ENCODE measurements at regions not wholly inside any gene's neighbourhood (a gene's known extent, or its start where the extent isn't known, plus 50 kb on each side); places are given as distances from the start of the nearest gene placed in this dataset.

DNA sequence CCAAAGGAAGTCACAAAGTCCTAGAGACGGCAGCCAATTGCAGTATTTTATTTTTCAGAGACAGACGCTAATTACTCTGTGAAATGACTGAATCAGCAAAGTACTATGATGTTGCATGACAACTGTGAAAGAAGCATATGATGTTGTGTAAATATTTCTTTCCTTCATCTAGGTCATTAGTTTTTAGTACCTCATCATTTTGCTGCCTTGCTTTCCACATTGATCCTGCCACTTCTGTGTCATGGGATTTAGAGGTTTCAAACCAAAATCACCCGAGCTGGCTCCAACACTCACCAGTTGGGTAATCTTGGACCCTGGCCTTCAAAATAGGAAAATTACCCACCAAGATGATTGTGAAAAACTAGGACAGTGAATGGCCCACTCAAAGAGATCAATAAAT is 585.2 kb downstream of the ACTL7B start:
- Mint-ChIP-seq H3K27me3 (ENCODE audit: low read depth) (no peaks in the 10 kb centered on the region; the same call in 1 of the 2 replicates), H3K4me3 (no peak overlapping the region), H3K27ac (no peak overlapping the region), H3K4me1 (peaks cover 28 to 31% of the 10 kb centered on the region in 2 experiments), H3K36me3 (ENCODE audit: insufficient read depth in 1 of 3, low read depth in 3 of 3) (0 out of 7 replicates have a peak, but pooled peaks cover 0 to 6% (median 0%) of the 10 kb centered on the region in 3 experiments), H3K9me3 (no peaks in the 10 kb centered on the region; a peak in 2 of 5 replicates)
- Histone ChIP-seq H3K9ac (ENCODE audit: extremely low read depth, insufficient read length, low read length) (no peak overlapping the region), H4K8ac (replicated peaks; ENCODE audit: insufficient read length, low read depth, low read length) (no peak overlapping the region), H3T11ph (ENCODE audit: low read length) (no peak overlapping the region), H3K79me2 (ENCODE audit: insufficient read depth, low read length) (no peaks in the 10 kb centered on the region), H3K14ac (ENCODE audit: insufficient read depth, low read length) (no peak overlapping the region), H3K4me1 (ENCODE audit: insufficient read depth, low read length) (peaks cover 6% of the 10 kb centered on the region; the same call in 1 of the 2 replicates), H2BK12ac (ENCODE audit: insufficient read length, low read depth, low read length) (no peak overlapping the region), H2BK120ac (ENCODE audit: low read depth, low read length, poor library complexity, severe bottlenecking) (no peak overlapping the region), H3K4me2 (ENCODE audit: insufficient read depth, insufficient read length, low read length) (no peak overlapping the region), H3K4ac (ENCODE audit: low read depth, low read length) (no peak overlapping the region), H3K79me1 (ENCODE audit: insufficient read depth, low read depth, low read length, poor library complexity, severe bottlenecking) (no peaks in the 10 kb centered on the region), H3K9me3 (ENCODE audit: control insufficient read depth, low read depth, low read length) (no peaks in the 10 kb centered on the region), H2AK5ac (ENCODE audit: insufficient read length, low read length) (no peak overlapping the region), H4K20me1 (ENCODE audit: control insufficient read depth, insufficient read depth, insufficient read length) (no peaks in the 10 kb centered on the region), H4K5ac (ENCODE audit: insufficient read length, low read depth, low read length) (no peak overlapping the region), H3K23me2 (ENCODE audit: insufficient read length, low read depth, low read length, poor library complexity, severe bottlenecking) (no peaks in the 10 kb centered on the region), H3K27ac (ENCODE audit: insufficient read length, low read depth, low read length) (no peak overlapping the region), H3K56ac (ENCODE audit: insufficient read length, low read depth, low read length) (no peak overlapping the region), H2BK20ac (ENCODE audit: low read depth, low read length, poor library complexity, severe bottlenecking) (no peak overlapping the region), H3K27me3 (ENCODE audit: insufficient read depth, low read length) (no peaks in the 10 kb centered on the region), H2AFZ (ENCODE audit: low read length) (no peak overlapping the region), H2BK15ac (ENCODE audit: low read depth, low read length) (no peak overlapping the region), H3K18ac (ENCODE audit: insufficient read length, low read depth, low read length) (no peak overlapping the region), H2BK5ac (ENCODE audit: insufficient read length, low read length) (no peak overlapping the region), H4K91ac (ENCODE audit: insufficient read length, low read depth, low read length) (no peak overlapping the region), H3K23ac (ENCODE audit: insufficient read length, low read depth, low read length) (no peak overlapping the region)
- DNase-seq, result no peak
- TF ChIP-seq, protein P1, sequence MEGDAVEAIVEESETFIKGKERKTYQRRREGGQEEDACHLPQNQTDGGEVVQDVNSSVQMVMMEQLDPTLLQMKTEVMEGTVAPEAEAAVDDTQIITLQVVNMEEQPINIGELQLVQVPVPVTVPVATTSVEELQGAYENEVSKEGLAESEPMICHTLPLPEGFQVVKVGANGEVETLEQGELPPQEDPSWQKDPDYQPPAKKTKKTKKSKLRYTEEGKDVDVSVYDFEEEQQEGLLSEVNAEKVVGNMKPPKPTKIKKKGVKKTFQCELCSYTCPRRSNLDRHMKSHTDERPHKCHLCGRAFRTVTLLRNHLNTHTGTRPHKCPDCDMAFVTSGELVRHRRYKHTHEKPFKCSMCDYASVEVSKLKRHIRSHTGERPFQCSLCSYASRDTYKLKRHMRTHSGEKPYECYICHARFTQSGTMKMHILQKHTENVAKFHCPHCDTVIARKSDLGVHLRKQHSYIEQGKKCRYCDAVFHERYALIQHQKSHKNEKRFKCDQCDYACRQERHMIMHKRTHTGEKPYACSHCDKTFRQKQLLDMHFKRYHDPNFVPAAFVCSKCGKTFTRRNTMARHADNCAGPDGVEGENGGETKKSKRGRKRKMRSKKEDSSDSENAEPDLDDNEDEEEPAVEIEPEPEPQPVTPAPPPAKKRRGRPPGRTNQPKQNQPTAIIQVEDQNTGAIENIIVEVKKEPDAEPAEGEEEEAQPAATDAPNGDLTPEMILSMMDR (conservative IDR thresholded peaks at IDR 0.05), result no peak
- WGBS (ENCODE audit: extremely low coverage, insufficient read length, low lambda C conversion rate), result no CpG with 5 or more reads among the region's 3 CpGs
